B cell (primary cell): ENCODE measurements at regions not wholly inside any gene's neighbourhood (a gene's known extent, or its start where the extent isn't known, plus 50 kb on each side); places are given as distances from the start of the nearest gene placed in this dataset.

Experiments
- ATAC-seq: fragments of 200-7000 bp; cut with Tn5 transposase; one replicate; pipeline ENCODE4 v1.10.0; 2021; ENCODE audit warnings: low read depth, mild to moderate bottlenecking, moderate number of reproducible peaks, moderate library complexity
- CTCF ChIA-PET: fragments of 350-600 bp; sonication (Branson Sonifier 250); formaldehyde crosslinking; loops from one replicate; lab custom pipeline; 2021; ENCODE audit warnings: antibody characterized with exemption, inconsistent platforms; lab: Charles Lee
- POLR2A ChIA-PET: fragments of 350-600 bp; sonication (Branson Sonifier 250); formaldehyde crosslinking; loops from one replicate; lab custom pipeline; 2021; ENCODE audit warnings: antibody characterized with exemption; lab: Charles Lee
- DNase-seq: peaks from one replicate; pipeline ENCODE4 v3.0.0; 2013
- H2AFZ ChIP-seq: 2 replicates; pipeline ENCODE4 v1.6.1; 2012; ENCODE audit warnings: mild to moderate bottlenecking, low read depth, low read length; ENCODE audit not compliant: insufficient read depth, poor library complexity, severe bottlenecking
- H3K27ac ChIP-seq, 2 donors: 1 replicate in 1 of 2; 2 replicates in 1 of 2; pipeline ENCODE4 v1.5.1; 2012 to 2013; ENCODE audit warnings: low read length in 2 of 2, mild to moderate bottlenecking in 2 of 2, moderate library complexity in 1 of 2
- H3K27me3 ChIP-seq, 4 experiments: fragments of 200-600 bp in 1 of 4; sonication (generic) in 1 of 4; replicated peaks in 1 of 4; 1 replicate in 2 of 4; 2 replicates in 2 of 4; pipeline versions ENCODE4 v1.6.1 to v1.7.0; 2013 to 2016; ENCODE audit warnings: low read length in 3 of 4, mild to moderate bottlenecking in 2 of 4, mixed read lengths in 1 of 4, moderate library complexity in 1 of 4; ENCODE audit not compliant: insufficient read depth in 4 of 4, control insufficient read depth in 3 of 4; ENCODE audit errors: control extremely low read depth in 1 of 4
- H3K36me3 ChIP-seq, 2 experiments: replicated peaks in 1 of 2; 1 replicate in 1 of 2; 2 replicates in 1 of 2; pipeline versions ENCODE4 v1.6.1 to v1.7.1; 2013; ENCODE audit warnings: low read length in 1 of 2; ENCODE audit not compliant: insufficient read depth in 2 of 2, control insufficient read depth in 1 of 2; ENCODE audit errors: control extremely low read depth in 1 of 2, extremely low read depth in 1 of 2
- H3K4me1 ChIP-seq, 2 donors: fragments of 200-600 bp in 1 of 2; sonication (generic) in 1 of 2; 1 replicate in 1 of 2; 2 replicates in 1 of 2; pipeline versions ENCODE4 v1.5.1 to v1.6.1; 2013 to 2017; ENCODE audit warnings: low read length in 2 of 2; ENCODE audit not compliant: control insufficient read depth in 2 of 2, insufficient read depth in 2 of 2
- H3K4me2 ChIP-seq: replicated peaks from 2 replicates; pipeline ENCODE3; 2012; ENCODE audit warnings: mild to moderate bottlenecking, low read depth, low read length; ENCODE audit not compliant: poor library complexity, severe bottlenecking
- H3K4me3 ChIP-seq, 5 experiments: fragments of 200-600 bp in 1 of 5; sonication (generic) in 1 of 5; 1 replicate in 3 of 5; 2 replicates in 2 of 5; pipeline versions ENCODE4 v1.5.1 to v1.7.0; 2011 to 2016; ENCODE audit warnings: low read length in 4 of 5, mild to moderate bottlenecking in 4 of 5, low read depth in 2 of 5, control low read depth in 1 of 5, moderate library complexity in 1 of 5; ENCODE audit not compliant: insufficient read depth in 1 of 5; ENCODE audit errors: control extremely low read depth in 1 of 5, extremely low read depth in 1 of 5
- H3K79me2 ChIP-seq: fragments of 200-600 bp; sonication (generic); one replicate; pipeline ENCODE4 v1.6.0; 2016; ENCODE audit warnings: low read length; ENCODE audit not compliant: control insufficient read depth, insufficient read depth
- H3K9ac ChIP-seq: fragments of 200-600 bp; sonication (generic); 2 replicates; pipeline ENCODE4 v1.6.1; 2017; ENCODE audit warnings: mild to moderate bottlenecking, low read length, moderate library complexity
- H3K9me3 ChIP-seq, 3 donors: one replicate each; pipeline versions ENCODE4 v1.6.1 to v1.7.1; 2013; ENCODE audit warnings: low read length in 2 of 3; ENCODE audit not compliant: control insufficient read depth in 2 of 3, insufficient read depth in 1 of 3; ENCODE audit errors: control extremely low read depth in 1 of 3
- H4K20me1 ChIP-seq: 2 replicates; pipeline ENCODE4 v1.6.0; 2012; ENCODE audit warnings: mild to moderate bottlenecking, low read length; ENCODE audit not compliant: insufficient read depth, control insufficient read depth, poor library complexity, severe bottlenecking
- H3K27ac Mint-ChIP-seq: one replicate; pipeline ENCODE4 v1.8.0; 2021; ENCODE audit warnings: mixed read lengths
- H3K27me3 Mint-ChIP-seq: one replicate; pipeline ENCODE4 v1.8.0; 2021; ENCODE audit warnings: mixed read lengths
- H3K4me1 Mint-ChIP-seq: one replicate; pipeline ENCODE4 v1.8.0; 2021; ENCODE audit warnings: mixed read lengths
- H3K4me3 Mint-ChIP-seq: one replicate; pipeline ENCODE4 v1.8.0; 2021; ENCODE audit warnings: mixed read lengths
- H3K9me3 Mint-ChIP-seq: one replicate; pipeline ENCODE4 v1.8.0; 2022; ENCODE audit warnings: mixed read lengths; ENCODE audit not compliant: insufficient read depth
- CTCF ChIP-seq: fragments of 200-600 bp; IDR thresholded peaks from one replicate; pipeline ENCODE4 v1.8.0; 2022; ENCODE audit warnings: antibody characterized with exemption, mild to moderate bottlenecking
- EZH2 ChIP-seq: IDR thresholded peaks from 2 replicates; pipeline ENCODE4 v1.6.1; 2012; ENCODE audit warnings: borderline replicate concordance, low read depth, mild to moderate bottlenecking, moderate library complexity, low read length; ENCODE audit not compliant: insufficient read depth, poor library complexity, severe bottlenecking
- WGBS: methylation state at CpG from one replicate; pipeline ENCODE4 v1.1.5; 2013; ENCODE audit warnings: missing lambda C conversion rate; ENCODE audit not compliant: insufficient coverage; 5-methylcytosine and 5-hydroxymethylcytosine counted together
- intact Hi-C: fragments of 100-400 bp; cut with micrococcal nuclease; formaldehyde crosslinking; loops from one replicate; pipeline ENCODE4 v1.10.0; 2022

GRCh38 chr13:112324116-112324515 lies 52.0 kb upstream of the SPACA7 start:
- no peak for ATAC-seq
- CTCF ChIA-PET: no interaction called here
- peaks cover 7% of the 10 kb centered on the region for H3K27me3 Mint-ChIP-seq
- no peak overlapping the region for H3K4me3 Mint-ChIP-seq
- Histone ChIP-seq H3K4me1 (no peaks in the 10 kb centered on the region), H2AFZ (no peak overlapping the region), H4K20me1 (no peaks in the 10 kb centered on the region), H3K79me2 (no peaks in the 10 kb centered on the region), H3K27me3 (no peaks in the 10 kb centered on the region), H3K4me3 (no peak overlapping the region), H3K27ac (no peak overlapping the region), H3K4me2 (no peak overlapping the region), H3K9ac (no peak overlapping the region), H3K9me3 (peaks cover 0 to 22% (median 0%) of the 10 kb centered on the region in 3 donors), H3K36me3 (no peaks in the 10 kb centered on the region)
- H3K9me3 Mint-ChIP-seq: no peaks in the 10 kb centered on the region
- TF ChIP-seq CTCF (no peak), EZH2 (no peak)
- H3K27ac Mint-ChIP-seq: no peak overlapping the region
- H3K4me1 Mint-ChIP-seq: no peaks in the 10 kb centered on the region
- POLR2A ChIA-PET: no interaction called here
- intact Hi-C loops: no loop called here
- no peak for DNase-seq
- WGBS: 43% methylated on average over 10 of the region's 16 CpGs

GRCh38 chr13:112325142-112325808 lies 50.9 kb upstream of the SPACA7 start:
- no peak for TF ChIP-seq EZH2
- TF ChIP-seq CTCF: no peak
- DNase-seq (no peak), ATAC-seq (no peak)
- H4K20me1 ChIP-seq: no peaks in the 10 kb centered on the region
- H3K4me1 Mint-ChIP-seq: no peaks in the 10 kb centered on the region
- no peaks in the 10 kb centered on the region for H3K36me3 ChIP-seq
- no peak overlapping the region for H3K4me3 Mint-ChIP-seq
- H2AFZ ChIP-seq: no peak overlapping the region
- H3K27ac ChIP-seq: no peak overlapping the region
- H3K27me3 Mint-ChIP-seq: peaks cover 10% of the 10 kb centered on the region
- CTCF ChIA-PET: no interaction called here
- WGBS: 68% methylated on average over 26 of the region's 26 CpGs
- no peak overlapping the region for H3K27ac Mint-ChIP-seq
- no peaks in the 10 kb centered on the region for H3K9me3 Mint-ChIP-seq
- H3K79me2 ChIP-seq: no peaks in the 10 kb centered on the region
- H3K9me3 ChIP-seq: peaks cover 0 to 26% (median 0%) of the 10 kb centered on the region in 3 donors
- H3K4me2 ChIP-seq: no peak overlapping the region
- no peaks in the 10 kb centered on the region for H3K4me1 ChIP-seq
- no peak overlapping the region for H3K4me3 ChIP-seq
- POLR2A ChIA-PET: no interaction called here
- intact Hi-C loops: no loop called here
- no peaks in the 10 kb centered on the region for H3K27me3 ChIP-seq
- H3K9ac ChIP-seq: no peak overlapping the region
